Esophagus (tissue), 2 donors: ENCODE measurements at regions not wholly inside any gene's neighbourhood (a gene's known extent, or its start where the extent isn't known, plus 50 kb on each side); places are given as distances from the start of the nearest gene placed in this dataset.

Experiments used
- H3K27ac ChIP-seq, 2 donors: one replicate each; pipeline ENCODE4 v1.5.1; 2013; ENCODE audit warnings: low read depth in 2 of 2, mild to moderate bottlenecking in 2 of 2, inconsistent platforms in 1 of 2, low read length in 1 of 2, moderate library complexity in 1 of 2
- H3K27me3 ChIP-seq, 2 donors: one replicate each; pipeline ENCODE4 v1.6.1; 2013; ENCODE audit warnings: low read length in 2 of 2, control low read depth in 1 of 2, mild to moderate bottlenecking in 1 of 2; ENCODE audit not compliant: insufficient read depth in 2 of 2, control insufficient read depth in 1 of 2
- H3K36me3 ChIP-seq, 2 donors: one replicate each; pipeline ENCODE4 v1.6.1; 2013; ENCODE audit warnings: low read length in 1 of 2; ENCODE audit not compliant: control insufficient read depth in 2 of 2, insufficient read depth in 2 of 2
- H3K4me1 ChIP-seq, 2 donors: one replicate each; pipeline ENCODE4 v1.6.1; 2013; ENCODE audit warnings: low read length in 1 of 2; ENCODE audit not compliant: control insufficient read depth in 2 of 2, insufficient read depth in 2 of 2
- H3K4me3 ChIP-seq, 2 donors: one replicate each; pipeline ENCODE4 v1.5.1; 2013; ENCODE audit warnings: low read length in 2 of 2, mild to moderate bottlenecking in 2 of 2, low read depth in 1 of 2, moderate library complexity in 1 of 2
- H3K9me3 ChIP-seq, 2 donors: one replicate each; pipeline ENCODE4 v1.6.1; 2013; ENCODE audit warnings: mild to moderate bottlenecking in 2 of 2, low read depth in 1 of 2, low read length in 1 of 2, moderate library complexity in 1 of 2; ENCODE audit not compliant: control insufficient read depth in 2 of 2, insufficient read depth in 1 of 2
- WGBS, 2 donors: extraction: QIAGEN DNeasy Blood & Tissue Kit; methylation state at CpG; one replicate each; pipeline ENCODE4 v1.1.7; 2013; 5-methylcytosine and 5-hydroxymethylcytosine counted together
- donor health status: healthy with polysubstance abuse.
- donor health status: Bipolar disorder and iron deficiency.

DNA sequence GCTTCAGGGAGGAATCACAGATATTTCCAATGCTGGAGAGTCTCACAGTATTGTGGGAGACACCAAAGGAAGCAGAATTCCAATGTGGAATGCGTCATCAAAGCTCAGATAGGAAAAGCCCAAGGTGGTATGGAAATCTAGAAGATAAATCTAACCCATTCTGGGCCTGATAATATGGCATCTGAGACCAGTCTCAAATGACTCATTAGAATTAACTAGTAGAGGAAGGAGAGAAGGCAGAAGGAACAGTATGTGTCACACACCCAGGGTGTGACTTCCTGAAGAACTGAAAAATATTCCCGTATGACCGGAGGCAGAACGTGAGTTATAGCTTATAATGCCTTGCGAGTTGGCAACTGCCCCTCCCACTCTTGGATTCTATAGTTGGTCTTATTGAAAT lies 499.2 kb downstream of the PLPP3 start:
- no peak overlapping the region for H3K27ac ChIP-seq
- H3K4me1 ChIP-seq: peaks cover 0 to 2% of the 10 kb centered on the region in 2 donors
- peaks cover 0 to 3% of the 10 kb centered on the region in 2 donors for H3K36me3 ChIP-seq
- 64 to 69% methylated on average over 5 of the region's 5 CpGs for WGBS, 2 donors
- no peaks in the 10 kb centered on the region for H3K9me3 ChIP-seq
- no peaks in the 10 kb centered on the region for H3K27me3 ChIP-seq
- no peak overlapping the region for H3K4me3 ChIP-seq

DNA sequence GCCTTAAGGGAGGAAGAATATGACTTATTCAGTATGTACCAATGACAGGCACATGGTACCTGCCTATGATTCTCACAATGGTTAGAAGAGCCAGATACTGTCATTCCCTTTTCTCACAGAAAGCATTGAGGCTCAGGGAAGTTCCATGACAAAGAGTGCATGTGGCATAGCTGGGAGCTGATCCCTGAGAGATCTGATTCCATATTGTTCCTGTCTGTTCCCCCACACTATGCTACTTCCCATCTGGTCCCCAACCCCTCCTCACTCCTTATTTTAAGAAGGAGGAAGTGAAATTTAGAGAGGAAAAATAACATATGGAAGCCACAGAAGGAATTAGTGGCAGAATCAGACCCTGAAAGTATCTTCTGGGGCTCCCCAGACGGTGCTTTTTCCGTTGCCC lies 500.0 kb downstream of the PLPP3 start:
- 92 to 94% methylated on average over 2 of the region's 2 CpGs for WGBS, 2 donors
- no peak overlapping the region for H3K27ac ChIP-seq
- H3K4me1 ChIP-seq: peaks cover 0 to 2% of the 10 kb centered on the region in 2 donors
- no peaks in the 10 kb centered on the region for H3K27me3 ChIP-seq
- H3K36me3 ChIP-seq: peaks cover 0 to 3% of the 10 kb centered on the region in 2 donors
- H3K4me3 ChIP-seq: no peak overlapping the region
- no peaks in the 10 kb centered on the region for H3K9me3 ChIP-seq

DNA sequence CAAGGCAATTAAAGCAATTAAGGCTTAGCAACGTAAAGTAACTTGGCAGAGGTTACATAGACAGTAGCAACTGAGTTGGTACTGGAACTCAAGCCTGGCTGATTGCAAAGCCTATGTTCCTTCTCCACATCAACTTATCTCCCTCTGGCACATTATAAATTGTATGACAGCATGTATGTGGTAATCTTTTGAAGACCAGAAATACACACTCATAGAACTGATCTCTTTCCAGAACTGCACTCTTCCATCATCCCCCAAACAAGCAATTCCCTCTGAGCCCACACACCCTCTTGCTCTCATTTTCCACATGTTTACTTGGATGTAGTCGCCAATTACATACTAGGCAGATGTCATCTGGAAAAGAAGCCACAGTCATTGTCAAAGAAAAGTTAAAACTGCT lies 502.2 kb downstream of the PLPP3 start:
- 58 to 62% methylated on average over 2 of the region's 2 CpGs for WGBS, 2 donors
- Histone ChIP-seq H3K4me1 (peaks cover 0 to 2% of the 10 kb centered on the region in 2 donors), H3K9me3 (no peaks in the 10 kb centered on the region), H3K4me3 (no peak overlapping the region), H3K27ac (no peak overlapping the region), H3K27me3 (no peaks in the 10 kb centered on the region), H3K36me3 (peaks cover 0 to 3% of the 10 kb centered on the region in 2 donors)

DNA sequence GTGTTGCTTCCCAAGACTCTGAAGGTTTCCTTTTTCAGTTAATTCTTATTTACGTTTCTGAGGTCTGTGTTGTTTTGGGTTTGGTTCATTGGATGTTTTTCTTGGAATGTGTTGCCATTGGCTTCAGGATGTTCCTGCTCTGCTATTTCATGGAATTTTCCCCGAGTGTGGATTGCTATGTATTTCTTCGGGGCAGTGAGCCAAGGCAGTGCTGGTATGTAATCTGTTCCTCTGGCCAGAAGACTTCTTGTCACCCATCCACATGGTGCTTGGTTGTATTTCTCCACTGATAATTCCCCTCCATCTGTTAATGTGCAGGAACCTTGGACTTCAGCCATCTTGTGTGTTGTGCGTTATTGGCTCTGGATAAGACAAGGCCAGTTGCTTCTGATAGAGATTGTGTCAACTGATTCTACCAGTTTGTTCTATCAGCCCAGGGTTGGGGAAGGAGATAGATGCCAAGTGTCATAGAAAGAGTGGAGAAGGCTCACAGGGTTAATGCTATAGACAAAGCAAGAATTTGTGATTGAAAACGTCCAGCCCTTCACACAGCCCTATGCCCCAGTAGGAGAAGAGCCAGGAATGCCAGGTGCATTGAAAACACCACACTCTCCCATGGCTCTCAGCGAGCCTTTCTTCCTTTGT lies 505.2 kb downstream of the PLPP3 start:
- H3K9me3 ChIP-seq: no peaks in the 10 kb centered on the region
- no peak overlapping the region for H3K4me3 ChIP-seq
- peak overlapping the region in 1 of 2 donors; percentile 10 for H3K27ac ChIP-seq
- no peaks in the 10 kb centered on the region for H3K4me1 ChIP-seq
- no peaks in the 10 kb centered on the region for H3K36me3 ChIP-seq
- WGBS, 2 donors: 34 to 40% methylated on average over 6 of the region's 6 CpGs
- no peaks in the 10 kb centered on the region for H3K27me3 ChIP-seq

DNA sequence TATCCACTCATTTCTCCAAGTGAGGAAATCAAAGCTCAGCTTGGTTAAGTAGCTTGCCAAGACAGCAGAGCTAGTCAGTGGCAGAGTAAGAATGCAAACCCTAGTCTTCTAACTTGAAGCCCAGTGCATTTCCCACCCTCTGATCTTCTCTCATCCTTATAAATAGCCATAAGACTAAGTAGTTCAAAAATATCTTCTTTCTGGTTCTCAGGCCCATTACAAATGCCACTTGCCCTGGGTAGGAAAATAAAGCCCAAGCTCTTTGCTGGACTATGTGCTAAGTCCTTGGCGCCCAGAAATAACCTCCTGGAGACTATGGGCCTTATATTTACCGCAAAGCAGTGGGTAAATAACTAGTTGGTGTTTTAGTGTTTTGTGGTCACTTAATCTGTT lies 505.8 kb downstream of the PLPP3 start:
- H3K27ac ChIP-seq: peak overlapping the region in 1 of 2 donors; percentile 10
- no peaks in the 10 kb centered on the region for H3K27me3 ChIP-seq
- H3K4me1 ChIP-seq: no peaks in the 10 kb centered on the region
- WGBS, 2 donors: 74 to 76% methylated on average over 2 of the region's 2 CpGs
- no peaks in the 10 kb centered on the region for H3K9me3 ChIP-seq
- H3K4me3 ChIP-seq: no peak overlapping the region
- H3K36me3 ChIP-seq: no peaks in the 10 kb centered on the region

DNA sequence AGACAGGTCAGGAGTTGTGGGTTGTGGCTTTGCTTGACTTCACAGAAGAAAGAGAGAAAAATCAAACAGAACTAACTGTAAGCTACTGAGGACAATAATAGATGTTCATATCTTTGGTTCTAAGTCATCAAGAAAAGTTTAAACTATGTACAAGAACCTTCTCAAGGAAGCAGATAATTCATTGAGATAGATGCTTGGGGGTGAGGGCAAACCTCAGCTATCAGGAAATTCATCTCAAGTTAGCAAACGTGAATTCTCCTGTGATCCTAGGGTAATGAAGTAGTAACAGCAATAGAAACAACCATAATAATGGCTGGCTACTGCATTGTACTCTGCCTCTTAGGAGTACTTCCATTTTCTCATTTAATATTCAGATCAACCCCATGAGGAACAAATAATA lies 506.2 kb downstream of the PLPP3 start:
- no peak overlapping the region for H3K4me3 ChIP-seq
- H3K27me3 ChIP-seq: no peaks in the 10 kb centered on the region
- H3K27ac ChIP-seq: peak overlapping the region in 1 of 2 donors; percentile 45
- no peaks in the 10 kb centered on the region for H3K4me1 ChIP-seq
- H3K36me3 ChIP-seq: no peaks in the 10 kb centered on the region
- WGBS, 2 donors: 56 to 60% methylated on average over 1 of the region's 1 CpG
- H3K9me3 ChIP-seq: no peaks in the 10 kb centered on the region

DNA sequence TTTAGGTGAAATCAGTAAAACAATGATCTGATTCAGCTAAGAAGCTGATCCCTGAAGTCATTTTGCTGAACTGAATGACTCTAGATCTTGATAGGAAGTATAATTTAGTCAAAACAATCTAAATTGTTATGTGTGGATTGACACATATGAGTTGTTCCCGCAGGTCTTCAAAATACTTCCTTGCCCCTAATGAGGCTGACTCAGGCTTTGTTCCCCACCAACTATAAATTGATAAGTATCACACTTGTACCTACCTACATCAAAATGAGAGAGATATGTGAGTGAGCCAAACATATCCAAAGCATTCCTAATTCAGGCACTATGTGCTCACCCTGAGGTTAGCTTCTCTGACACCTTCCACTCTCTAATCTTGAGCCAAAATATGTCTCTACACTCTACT lies 507.1 kb downstream of the PLPP3 start:
- H3K4me1 ChIP-seq: no peaks in the 10 kb centered on the region
- no peak overlapping the region for H3K27ac ChIP-seq
- no peak overlapping the region for H3K4me3 ChIP-seq
- 89 to 90% methylated on average over 1 of the region's 1 CpG for WGBS, 2 donors
- no peaks in the 10 kb centered on the region for H3K9me3 ChIP-seq
- no peaks in the 10 kb centered on the region for H3K36me3 ChIP-seq
- H3K27me3 ChIP-seq: no peaks in the 10 kb centered on the region

DNA sequence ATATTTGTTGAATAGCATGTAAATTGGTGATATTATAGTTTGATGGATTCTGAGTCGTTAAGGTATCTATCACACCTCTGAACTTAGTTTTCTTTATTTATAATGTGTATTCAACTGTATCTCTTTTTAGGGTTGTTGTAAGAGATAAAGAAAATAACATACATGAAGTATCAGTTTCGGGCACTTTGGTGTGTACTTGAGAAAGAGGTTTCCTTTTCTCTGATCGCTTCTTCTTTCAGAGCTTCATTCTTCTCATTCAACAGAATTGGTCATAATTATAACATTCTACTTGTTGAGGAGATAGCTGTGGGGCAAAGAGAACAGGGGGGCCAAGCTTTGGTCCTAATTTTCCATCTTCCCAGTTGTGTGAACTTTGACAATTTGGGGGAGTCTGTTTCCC lies 508.0 kb downstream of the PLPP3 start:
- WGBS, 2 donors: 91 to 94% methylated on average over 3 of the region's 3 CpGs
- no peaks in the 10 kb centered on the region for H3K4me1 ChIP-seq
- no peaks in the 10 kb centered on the region for H3K9me3 ChIP-seq
- H3K4me3 ChIP-seq: no peak overlapping the region
- H3K36me3 ChIP-seq: no peaks in the 10 kb centered on the region
- no peaks in the 10 kb centered on the region for H3K27me3 ChIP-seq
- no peak overlapping the region for H3K27ac ChIP-seq

DNA sequence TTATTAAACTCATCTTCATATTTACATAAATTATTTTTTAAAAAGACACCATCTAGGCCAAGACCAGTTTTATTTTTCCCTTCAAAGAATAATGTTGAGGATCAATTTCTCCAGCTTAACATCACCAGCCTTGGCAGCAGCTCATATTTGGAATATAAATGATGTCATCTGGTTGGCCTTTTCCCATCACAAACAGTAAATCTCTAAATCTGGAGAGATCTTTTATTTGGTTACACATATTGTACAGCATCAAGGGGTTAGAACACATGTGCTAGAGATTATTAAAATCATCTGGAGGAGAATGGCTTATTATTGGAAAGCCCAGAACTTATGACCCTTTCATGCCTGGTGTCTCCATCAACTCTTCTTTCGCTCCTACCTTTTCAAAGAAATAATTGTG lies 508.8 kb downstream of the PLPP3 start:
- H3K4me1 ChIP-seq: no peaks in the 10 kb centered on the region
- no peak overlapping the region for H3K27ac ChIP-seq
- H3K4me3 ChIP-seq: no peak overlapping the region
- H3K36me3 ChIP-seq: no peaks in the 10 kb centered on the region
- no peaks in the 10 kb centered on the region for H3K27me3 ChIP-seq
- 77 to 90% methylated on average over 1 of the region's 1 CpG for WGBS, 2 donors
- no peaks in the 10 kb centered on the region for H3K9me3 ChIP-seq

DNA sequence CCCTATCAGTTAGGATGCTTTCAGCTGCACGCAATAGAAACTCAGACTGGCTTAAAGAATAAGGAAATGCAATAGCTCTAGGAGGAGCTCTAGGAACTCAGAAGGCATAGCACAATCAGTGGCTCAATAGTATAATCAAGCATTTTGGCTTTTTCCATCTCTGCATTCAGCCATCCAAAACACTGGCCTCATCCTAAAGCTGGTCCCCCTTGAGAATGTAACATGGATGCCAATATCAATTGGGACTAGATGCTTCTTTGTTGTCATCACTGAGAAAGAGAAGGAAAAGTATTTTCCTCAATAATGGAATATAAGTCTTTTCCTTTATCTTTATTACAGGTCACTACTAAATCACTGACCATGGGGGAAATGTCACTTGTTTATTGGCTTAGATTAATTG lies 509.5 kb downstream of the PLPP3 start:
- Histone ChIP-seq H3K36me3 (no peaks in the 10 kb centered on the region), H3K9me3 (no peaks in the 10 kb centered on the region), H3K27me3 (no peaks in the 10 kb centered on the region), H3K27ac (no peak overlapping the region), H3K4me1 (no peaks in the 10 kb centered on the region), H3K4me3 (no peak overlapping the region)
- 85 to 92% methylated on average over 1 of the region's 1 CpG for WGBS, 2 donors
